ENCODE measurements at regions not wholly inside any gene's neighbourhood (a gene's known extent, or its start where the extent isn't known, plus 50 kb on each side); places are given as distances from the start of the nearest gene placed in this dataset.

DNA sequence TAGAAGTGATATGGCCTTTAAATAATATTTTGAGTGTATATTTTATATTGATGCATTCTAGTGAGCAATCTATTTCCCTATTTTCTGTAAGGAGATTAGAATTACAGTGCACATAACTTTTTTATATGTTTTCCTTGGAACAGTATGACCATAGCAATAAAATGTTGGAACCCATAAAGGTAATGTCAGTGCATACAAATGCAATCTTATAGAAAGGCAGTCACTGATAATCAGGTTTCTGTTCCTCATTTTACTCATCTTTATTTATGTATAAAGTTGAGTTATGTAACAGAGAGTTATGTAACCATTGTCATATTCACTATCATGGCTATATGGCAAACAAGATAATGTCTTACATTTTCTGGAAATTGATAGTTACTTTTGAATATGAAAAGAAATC, 179.9 kb upstream of the NETO1 start:
- Mint-ChIP-seq H3K27ac (no peak overlapping the region), H3K27me3 (ENCODE audit: insufficient read depth) (no peaks in the 10 kb centered on the region), H3K36me3 (ENCODE audit: low read depth) (no peaks in the 10 kb centered on the region), H3K9me3 (peaks cover 2% of the 10 kb centered on the region), H3K4me1 (peaks cover 3% of the 10 kb centered on the region), H3K4me3 (no peak overlapping the region)
- H3K9me3 ChIP-seq (ENCODE audit: control insufficient read depth, low read length), result no peaks in the 10 kb centered on the region
- H3K36me3 ChIP-seq (ENCODE audit: control insufficient read depth, insufficient read depth, low read length), result no peaks in the 10 kb centered on the region
- no peak for DNase-seq
- no peaks in the 10 kb centered on the region for H3K27me3 ChIP-seq (ENCODE audit: control insufficient read depth, insufficient read depth, low read length, poor library complexity, severe bottlenecking)
- TF ChIP-seq, protein P1, sequence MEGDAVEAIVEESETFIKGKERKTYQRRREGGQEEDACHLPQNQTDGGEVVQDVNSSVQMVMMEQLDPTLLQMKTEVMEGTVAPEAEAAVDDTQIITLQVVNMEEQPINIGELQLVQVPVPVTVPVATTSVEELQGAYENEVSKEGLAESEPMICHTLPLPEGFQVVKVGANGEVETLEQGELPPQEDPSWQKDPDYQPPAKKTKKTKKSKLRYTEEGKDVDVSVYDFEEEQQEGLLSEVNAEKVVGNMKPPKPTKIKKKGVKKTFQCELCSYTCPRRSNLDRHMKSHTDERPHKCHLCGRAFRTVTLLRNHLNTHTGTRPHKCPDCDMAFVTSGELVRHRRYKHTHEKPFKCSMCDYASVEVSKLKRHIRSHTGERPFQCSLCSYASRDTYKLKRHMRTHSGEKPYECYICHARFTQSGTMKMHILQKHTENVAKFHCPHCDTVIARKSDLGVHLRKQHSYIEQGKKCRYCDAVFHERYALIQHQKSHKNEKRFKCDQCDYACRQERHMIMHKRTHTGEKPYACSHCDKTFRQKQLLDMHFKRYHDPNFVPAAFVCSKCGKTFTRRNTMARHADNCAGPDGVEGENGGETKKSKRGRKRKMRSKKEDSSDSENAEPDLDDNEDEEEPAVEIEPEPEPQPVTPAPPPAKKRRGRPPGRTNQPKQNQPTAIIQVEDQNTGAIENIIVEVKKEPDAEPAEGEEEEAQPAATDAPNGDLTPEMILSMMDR (conservative IDR thresholded peaks at IDR 0.05), result no peak
- H3K9ac ChIP-seq (ENCODE audit: extremely low read depth, low read length, poor library complexity, severe bottlenecking), result no peak overlapping the region
- H3K27ac ChIP-seq (ENCODE audit: low read depth, low read length), result no peak overlapping the region
- H3K4me1 ChIP-seq (ENCODE audit: control insufficient read depth, insufficient read depth, low read length), result no peaks in the 10 kb centered on the region
- H3K4me3 ChIP-seq (ENCODE audit: low read length), result no peak overlapping the region

GRCh38 chr18:73045037-73045436, 177.2 kb upstream of the NETO1 start:
- DNase-seq, result no peak
- Histone ChIP-seq H3K9me3 (ENCODE audit: control insufficient read depth, low read length) (no peaks in the 10 kb centered on the region), H3K27ac (ENCODE audit: low read depth, low read length) (no peak overlapping the region), H3K27me3 (ENCODE audit: control insufficient read depth, insufficient read depth, low read length, poor library complexity, severe bottlenecking) (no peaks in the 10 kb centered on the region), H3K36me3 (ENCODE audit: control insufficient read depth, insufficient read depth, low read length) (no peaks in the 10 kb centered on the region), H3K4me3 (ENCODE audit: low read length) (no peak overlapping the region), H3K9ac (ENCODE audit: extremely low read depth, low read length, poor library complexity, severe bottlenecking) (no peak overlapping the region), H3K4me1 (ENCODE audit: control insufficient read depth, insufficient read depth, low read length) (peaks cover 10% of the 10 kb centered on the region)
- 91% methylated on average over 4 of the region's 5 CpGs; no CpG with 5 or more reads in 1 of the 2 experiments for WGBS, 2 experiments (ENCODE audit: insufficient coverage in 1 of 2, insufficient read length in 1 of 2)
- TF ChIP-seq, protein P1 (conservative IDR thresholded peaks at IDR 0.05), result no peak
- H3K36me3 Mint-ChIP-seq (ENCODE audit: low read depth), result no peaks in the 10 kb centered on the region
- no peak overlapping the region for H3K4me3 Mint-ChIP-seq
- H3K27ac Mint-ChIP-seq, result no peak overlapping the region
- no peaks in the 10 kb centered on the region for H3K27me3 Mint-ChIP-seq (ENCODE audit: insufficient read depth)
- H3K9me3 Mint-ChIP-seq, result no peaks in the 10 kb centered on the region
- peaks cover 25% of the 10 kb centered on the region for H3K4me1 Mint-ChIP-seq

DNA sequence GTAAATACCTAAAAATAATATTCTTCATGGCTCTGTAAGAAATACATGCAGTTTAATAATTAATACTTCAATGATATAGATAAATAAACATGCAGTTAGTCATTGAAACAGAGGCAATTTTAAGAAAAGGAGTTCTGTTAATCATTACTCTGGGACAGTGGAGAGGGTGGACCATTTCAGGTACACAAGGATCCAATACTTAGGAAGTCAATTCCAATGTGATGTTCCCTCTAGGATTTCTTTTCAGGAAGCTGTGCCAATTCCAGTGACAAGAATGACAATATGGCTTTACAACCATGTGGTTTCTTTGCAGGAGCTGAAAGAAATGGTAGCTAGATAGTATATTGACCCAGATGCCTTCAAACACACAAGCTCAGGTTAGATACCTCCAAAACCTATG, 175.8 kb upstream of the NETO1 start:
- H3K4me3 ChIP-seq (ENCODE audit: low read length), result no peak overlapping the region
- H3K36me3 ChIP-seq (ENCODE audit: control insufficient read depth, insufficient read depth, low read length), result no peaks in the 10 kb centered on the region
- H3K27me3 Mint-ChIP-seq (ENCODE audit: insufficient read depth), result no peaks in the 10 kb centered on the region
- H3K27me3 ChIP-seq (ENCODE audit: control insufficient read depth, insufficient read depth, low read length, poor library complexity, severe bottlenecking), result no peaks in the 10 kb centered on the region
- no peaks in the 10 kb centered on the region for H3K9me3 Mint-ChIP-seq
- TF ChIP-seq, protein P1 (conservative IDR thresholded peaks at IDR 0.05), result no peak
- no peak overlapping the region for H3K4me3 Mint-ChIP-seq
- no peak overlapping the region for H3K27ac ChIP-seq (ENCODE audit: low read depth, low read length)
- no peak overlapping the region for H3K9ac ChIP-seq (ENCODE audit: extremely low read depth, low read length, poor library complexity, severe bottlenecking)
- DNase-seq, result no peak
- H3K36me3 Mint-ChIP-seq (ENCODE audit: low read depth), result no peaks in the 10 kb centered on the region
- peaks cover 34% of the 10 kb centered on the region for H3K4me1 Mint-ChIP-seq
- peaks cover 13% of the 10 kb centered on the region for H3K4me1 ChIP-seq (ENCODE audit: control insufficient read depth, insufficient read depth, low read length)
- no peaks in the 10 kb centered on the region for H3K9me3 ChIP-seq (ENCODE audit: control insufficient read depth, low read length)
- no peak overlapping the region for H3K27ac Mint-ChIP-seq
